ENCODE measurements at regions not wholly inside any gene's neighbourhood (a gene's known extent, or its start where the extent isn't known, plus 50 kb on each side); places are given as distances from the start of the nearest gene placed in this dataset.
A peak's percentile ranks its signal among the peaks of the same experiment; 100 is the strongest.

- no peaks in the 10 kb centered on the region for H3K9me3 ChIP-seq
- WGBS, 2 donors = 22 to 68% methylated on average over 3 of the region's 3 CpGs
These were observed 391.7 kb downstream of the ACTL7B start for GRCh38 chr9:108463932-108464606.

GRCh38 chr9:108456903-108457302 lies 398.9 kb downstream of the ACTL7B start:
- Histone ChIP-seq H3K4me1 (no peaks in the 10 kb centered on the region), H3K36me3 (no peaks in the 10 kb centered on the region), H3K27ac (no peak overlapping the region), H3K4me3 (no peak overlapping the region), H3K27me3 (no peaks in the 10 kb centered on the region), H3K9me3 (no peaks in the 10 kb centered on the region)
- DNase-seq = no peak
- WGBS, 2 donors = 92 to 94% methylated on average over 2 of the region's 2 CpGs
- intact Hi-C loops (cut with DNase I) = no loop called here
- TF ChIP-seq EP300 (IDR thresholded peaks at IDR 0.05) (no peak), POLR2A (IDR thresholded peaks at IDR 0.05) (no peak), POLR2AphosphoS5 (IDR thresholded peaks at IDR 0.05) (no peak)

More at GRCh38 chr9:108463932-108464606, 391.7 kb downstream of the ACTL7B start:
- no peak for TF ChIP-seq CTCF (IDR thresholded peaks at IDR 0.05)
- no peak for TF ChIP-seq POLR2AphosphoS5 (IDR thresholded peaks at IDR 0.05)
- no peak for TF ChIP-seq EP300 (IDR thresholded peaks at IDR 0.05)
- TF ChIP-seq POLR2A (IDR thresholded peaks at IDR 0.05) = no peak
- no peak overlapping the region for H3K27ac ChIP-seq
- no peak for DNase-seq
- intact Hi-C loops (cut with DNase I) = no loop called here
- H3K27me3 ChIP-seq = no peaks in the 10 kb centered on the region
- no peak overlapping the region for H3K4me3 ChIP-seq
- H3K36me3 ChIP-seq = no peaks in the 10 kb centered on the region
- H3K4me1 ChIP-seq = peaks cover 0 to 26% (median 21%) of the 10 kb centered on the region in 4 donors

GRCh38 chr9:108445431-108446071 lies 410.2 kb downstream of the ACTL7B start:
- WGBS, 2 donors = 77 to 78% methylated on average over 8 of the region's 8 CpGs
- Histone ChIP-seq H3K27me3 (no peaks in the 10 kb centered on the region), H3K9me3 (no peaks in the 10 kb centered on the region), H3K4me1 (peaks cover 0 to 20% (median 16%) of the 10 kb centered on the region in 4 donors), H3K27ac (peak overlapping the region in 2 of 4 donors; percentile 7 to 81), H3K36me3 (no peaks in the 10 kb centered on the region), H3K4me3 (no peak overlapping the region)
- intact Hi-C loops (cut with DNase I) = no loop called here
- no peak for TF ChIP-seq POLR2A (IDR thresholded peaks at IDR 0.05)
- TF ChIP-seq POLR2AphosphoS5 (IDR thresholded peaks at IDR 0.05) = no peak
- TF ChIP-seq EP300 (IDR thresholded peaks at IDR 0.05) = no peak
- no peak for TF ChIP-seq CTCF (IDR thresholded peaks at IDR 0.05)
- DNase-seq = peak; percentile 65

- TF ChIP-seq POLR2A (IDR thresholded peaks at IDR 0.05) (no peak), CTCF (IDR thresholded peaks at IDR 0.05) (no peak), EP300 (IDR thresholded peaks at IDR 0.05) (no peak), POLR2AphosphoS5 (IDR thresholded peaks at IDR 0.05) (peak in 3 of 4 donors; percentile 43 to 77 (median 47))
- DNase-seq = peak; percentile 62
- Histone ChIP-seq H3K27me3 (no peaks in the 10 kb centered on the region), H3K27ac (peak overlapping the region; percentile 47 to 81 (median 56)), H3K9me3 (no peaks in the 10 kb centered on the region), H3K36me3 (no peaks in the 10 kb centered on the region), H3K4me1 (peaks cover 0 to 20% (median 16%) of the 10 kb centered on the region in 4 donors), H3K4me3 (no peak overlapping the region)
- intact Hi-C loops (cut with DNase I) = no loop called here
- WGBS, 2 donors = 66 to 68% methylated on average over 5 of the region's 5 CpGs
These were observed 411.1 kb downstream of the ACTL7B start for GRCh38 chr9:108444400-108445358.
